ENCODE measurements at regions not wholly inside any gene's neighbourhood (a gene's known extent, or its start where the extent isn't known, plus 50 kb on each side); places are given as distances from the start of the nearest gene placed in this dataset.
A peak's percentile ranks its signal among the peaks of the same experiment; 100 is the strongest.

- TF ChIP-seq, protein P1, sequence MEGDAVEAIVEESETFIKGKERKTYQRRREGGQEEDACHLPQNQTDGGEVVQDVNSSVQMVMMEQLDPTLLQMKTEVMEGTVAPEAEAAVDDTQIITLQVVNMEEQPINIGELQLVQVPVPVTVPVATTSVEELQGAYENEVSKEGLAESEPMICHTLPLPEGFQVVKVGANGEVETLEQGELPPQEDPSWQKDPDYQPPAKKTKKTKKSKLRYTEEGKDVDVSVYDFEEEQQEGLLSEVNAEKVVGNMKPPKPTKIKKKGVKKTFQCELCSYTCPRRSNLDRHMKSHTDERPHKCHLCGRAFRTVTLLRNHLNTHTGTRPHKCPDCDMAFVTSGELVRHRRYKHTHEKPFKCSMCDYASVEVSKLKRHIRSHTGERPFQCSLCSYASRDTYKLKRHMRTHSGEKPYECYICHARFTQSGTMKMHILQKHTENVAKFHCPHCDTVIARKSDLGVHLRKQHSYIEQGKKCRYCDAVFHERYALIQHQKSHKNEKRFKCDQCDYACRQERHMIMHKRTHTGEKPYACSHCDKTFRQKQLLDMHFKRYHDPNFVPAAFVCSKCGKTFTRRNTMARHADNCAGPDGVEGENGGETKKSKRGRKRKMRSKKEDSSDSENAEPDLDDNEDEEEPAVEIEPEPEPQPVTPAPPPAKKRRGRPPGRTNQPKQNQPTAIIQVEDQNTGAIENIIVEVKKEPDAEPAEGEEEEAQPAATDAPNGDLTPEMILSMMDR (IDR thresholded peaks at IDR 0.05; ENCODE audit: unreplicated experiment), result no peak
- peak overlapping the region; percentile 35 for H3K27ac Mint-ChIP-seq
- no peaks in the 10 kb centered on the region for H3K36me3 Mint-ChIP-seq (ENCODE audit: insufficient read depth)
- no peaks in the 10 kb centered on the region for H3K27me3 Mint-ChIP-seq
- H3K9me3 Mint-ChIP-seq (ENCODE audit: low read depth), result no peaks in the 10 kb centered on the region
- DNase-seq (ENCODE audit: low spot score, unreplicated experiment), result no peak
- H3K4me3 Mint-ChIP-seq (ENCODE audit: low read depth), result no peak overlapping the region
- peaks cover 11% of the 10 kb centered on the region for H3K4me1 Mint-ChIP-seq (ENCODE audit: low read depth)
Measured at GRCh38 chr18:63071701-63072141, 247.8 kb downstream of the BCL2 start.

DNA sequence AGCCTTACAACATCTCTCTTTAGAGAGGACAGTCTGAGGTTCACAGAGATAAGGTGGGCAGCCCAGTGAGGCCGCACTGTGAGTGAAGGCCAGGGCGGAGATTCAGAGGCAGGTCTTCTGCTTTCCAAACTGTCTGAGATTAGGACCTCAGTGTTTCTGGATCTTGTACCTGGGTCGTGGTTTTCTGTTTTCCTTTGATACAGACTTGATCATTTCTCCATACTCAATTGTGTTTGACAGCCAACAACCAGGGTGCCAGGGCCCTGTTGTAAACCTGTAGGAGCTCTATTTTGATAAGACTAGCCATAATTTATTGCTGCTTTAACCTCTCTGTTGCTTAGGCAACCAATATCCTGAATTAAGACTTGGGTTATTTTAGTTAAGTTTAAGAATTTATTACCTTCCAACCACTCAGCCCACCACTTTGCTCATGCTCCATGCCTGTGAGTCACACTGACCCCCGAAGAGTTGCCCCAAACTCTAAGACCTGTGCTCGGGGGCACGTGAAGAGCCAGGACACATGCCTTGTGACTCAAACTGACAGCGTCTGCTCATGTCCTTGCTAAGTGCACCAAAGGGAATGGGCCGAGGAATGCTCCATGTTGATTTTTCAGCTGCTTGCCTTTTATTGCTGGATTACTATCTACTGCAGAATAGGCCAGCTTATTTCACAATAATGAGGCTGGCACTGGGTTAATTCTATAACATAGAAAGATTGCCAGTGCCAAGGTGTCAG lies 248.6 kb downstream of the BCL2 start:
- TF ChIP-seq, protein P1 (IDR thresholded peaks at IDR 0.05; ENCODE audit: unreplicated experiment), result no peak
- no peaks in the 10 kb centered on the region for H3K9me3 Mint-ChIP-seq (ENCODE audit: low read depth)
- no peaks in the 10 kb centered on the region for H3K36me3 Mint-ChIP-seq (ENCODE audit: insufficient read depth)
- H3K27ac Mint-ChIP-seq, result no peak overlapping the region
- DNase-seq (ENCODE audit: low spot score, unreplicated experiment), result no peak
- H3K27me3 Mint-ChIP-seq, result no peaks in the 10 kb centered on the region
- H3K4me1 Mint-ChIP-seq (ENCODE audit: low read depth), result peaks cover 11% of the 10 kb centered on the region
- no peak overlapping the region for H3K4me3 Mint-ChIP-seq (ENCODE audit: low read depth)

DNA sequence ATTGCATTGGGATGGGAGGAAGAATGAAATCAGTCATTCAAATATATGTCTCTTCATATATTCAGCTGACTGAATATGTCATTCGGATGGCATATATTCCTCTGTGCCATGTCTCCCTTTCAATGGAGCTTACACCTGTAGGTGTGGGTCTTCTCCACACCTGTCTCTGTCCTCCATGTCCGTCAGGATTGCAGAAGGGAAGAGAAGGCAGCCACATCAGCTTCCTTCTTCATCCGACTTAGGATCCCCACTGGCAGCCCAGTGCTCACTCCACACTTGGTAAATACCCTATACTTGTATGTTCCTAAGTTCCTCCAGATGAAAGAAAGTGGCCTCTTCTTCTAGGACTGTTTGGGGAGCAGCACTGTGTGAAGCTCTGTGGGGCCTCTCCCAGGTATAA lies 250.1 kb downstream of the BCL2 start:
- Mint-ChIP-seq H3K27me3 (no peaks in the 10 kb centered on the region), H3K4me1 (ENCODE audit: low read depth) (peaks cover 4% of the 10 kb centered on the region), H3K4me3 (ENCODE audit: low read depth) (no peak overlapping the region), H3K36me3 (ENCODE audit: insufficient read depth) (no peaks in the 10 kb centered on the region), H3K9me3 (ENCODE audit: low read depth) (no peaks in the 10 kb centered on the region), H3K27ac (no peak overlapping the region)
- no peak for DNase-seq (ENCODE audit: low spot score, unreplicated experiment)
- TF ChIP-seq, protein P1 (IDR thresholded peaks at IDR 0.05; ENCODE audit: unreplicated experiment), result no peak

GRCh38 chr18:63067939-63068338 lies 251.6 kb downstream of the BCL2 start:
- H3K4me3 Mint-ChIP-seq (ENCODE audit: low read depth), result no peak overlapping the region
- H3K4me1 Mint-ChIP-seq (ENCODE audit: low read depth), result peaks cover 7% of the 10 kb centered on the region
- no peaks in the 10 kb centered on the region for H3K9me3 Mint-ChIP-seq (ENCODE audit: low read depth)
- no peaks in the 10 kb centered on the region for H3K27me3 Mint-ChIP-seq
- TF ChIP-seq, protein P1 (IDR thresholded peaks at IDR 0.05; ENCODE audit: unreplicated experiment), result no peak
- no peak overlapping the region for H3K27ac Mint-ChIP-seq
- DNase-seq (ENCODE audit: low spot score, unreplicated experiment), result no peak
- H3K36me3 Mint-ChIP-seq (ENCODE audit: insufficient read depth), result no peaks in the 10 kb centered on the region

DNA sequence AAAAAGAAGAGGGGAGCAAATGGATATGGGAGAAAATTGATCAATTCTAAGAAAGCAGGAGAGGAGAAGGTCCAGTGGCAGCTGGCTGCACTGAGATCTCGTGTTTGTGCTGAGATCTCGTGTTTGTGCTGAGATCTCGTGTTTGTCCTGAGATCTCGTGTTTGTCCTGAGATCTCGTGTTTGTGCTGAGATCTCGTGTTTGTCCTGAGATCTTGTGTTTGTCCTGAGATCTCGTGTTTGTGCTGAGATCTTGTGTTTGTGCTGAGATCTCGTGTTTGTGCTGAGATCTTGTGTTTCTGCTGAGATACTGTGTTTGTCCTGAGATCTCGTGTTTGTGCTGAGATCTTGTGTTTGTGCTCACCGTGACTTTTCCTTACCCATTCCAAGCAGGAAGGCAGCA lies 254.4 kb downstream of the BCL2 start:
- Mint-ChIP-seq H3K4me3 (ENCODE audit: low read depth) (no peak overlapping the region), H3K27ac (no peak overlapping the region), H3K4me1 (ENCODE audit: low read depth) (peaks cover 7% of the 10 kb centered on the region), H3K9me3 (ENCODE audit: low read depth) (no peaks in the 10 kb centered on the region), H3K36me3 (ENCODE audit: insufficient read depth) (no peaks in the 10 kb centered on the region), H3K27me3 (no peaks in the 10 kb centered on the region)
- DNase-seq (ENCODE audit: low spot score, unreplicated experiment), result no peak
- TF ChIP-seq, protein P1 (IDR thresholded peaks at IDR 0.05; ENCODE audit: unreplicated experiment), result no peak

All from progenitor cell of endocrine pancreas (in vitro differentiated cells).